GM23338 (cell line): ENCODE measurements at regions not wholly inside any gene's neighbourhood (a gene's known extent, or its start where the extent isn't known, plus 50 kb on each side); places are given as distances from the start of the nearest gene placed in this dataset.

Source experiments
- CREB1 ChIP-seq: fragments of 250-450 bp; sonication (Bioruptor Pico); IDR thresholded peaks from 2 replicates; pipeline ENCODE4 v1.5.0; 2020; ENCODE audit warnings: low read depth, mild to moderate bottlenecking, moderate library complexity
- EZH2 ChIP-seq: fragments of 200-600 bp; sonication (generic); IDR thresholded peaks from one replicate; pipeline ENCODE4 v1.8.0; 2017; ENCODE audit warnings: antibody characterized with exemption, mild to moderate bottlenecking, low read depth; ENCODE audit not compliant: unreplicated experiment
- EZH2phosphoT487 ChIP-seq: fragments of 200-600 bp; sonication (generic); IDR thresholded peaks from one replicate; pipeline ENCODE4 v1.8.1; 2018; ENCODE audit warnings: antibody characterized with exemption; ENCODE audit not compliant: unreplicated experiment
- JUNB ChIP-seq: IDR thresholded peaks from one replicate; pipeline ENCODE4 v1.6.1; 2016; ENCODE audit warnings: antibody characterized with exemption; ENCODE audit not compliant: unreplicated experiment
- NANOG ChIP-seq: IDR thresholded peaks from 2 replicates; pipeline ENCODE4 v1.6.1; 2016; ENCODE audit warnings: antibody characterized with exemption, borderline replicate concordance
- POLR2AphosphoS5 ChIP-seq: IDR thresholded peaks from 2 replicates; pipeline ENCODE4 v1.6.1; 2016; ENCODE audit warnings: antibody characterized with exemption, low read depth
- REST ChIP-seq: IDR thresholded peaks from one replicate; pipeline ENCODE4 v1.6.1; 2018; ENCODE audit warnings: antibody characterized with exemption; ENCODE audit not compliant: unreplicated experiment
- STAT1 ChIP-seq: IDR thresholded peaks from one replicate; pipeline ENCODE4 v1.6.1; 2016; ENCODE audit warnings: antibody characterized with exemption; ENCODE audit not compliant: unreplicated experiment
- ZNF114 ChIP-seq: fragments of 250-450 bp; sonication (Bioruptor Pico); IDR thresholded peaks from 2 replicates; pipeline ENCODE4 v1.5.0; 2020; ENCODE audit warnings: mild to moderate bottlenecking, moderate library complexity
- ZNF331 ChIP-seq: fragments of 250-450 bp; sonication (Bioruptor Pico); IDR thresholded peaks from 2 replicates; pipeline ENCODE4 v1.5.0; 2020; ENCODE audit warnings: low read depth, mild to moderate bottlenecking, moderate library complexity
- TF ChIP-seq, protein P1 (sequence below), 2 experiments: fragments of 200-600 bp in 1 of 2; sonication (generic) in 1 of 2; conservative IDR thresholded peaks; 2 replicates each; pipeline versions ENCODE4 v1.5.1 to v1.6.1; 2016 to 2017; ENCODE audit warnings: antibody characterized with exemption in 2 of 2, low read depth in 2 of 2, mild to moderate bottlenecking in 2 of 2, moderate library complexity in 1 of 2
- TF ChIP-seq, protein P2 (sequence below): IDR thresholded peaks from 2 replicates; pipeline ENCODE4 v1.6.1; 2016; ENCODE audit warnings: antibody characterized with exemption

DNA sequence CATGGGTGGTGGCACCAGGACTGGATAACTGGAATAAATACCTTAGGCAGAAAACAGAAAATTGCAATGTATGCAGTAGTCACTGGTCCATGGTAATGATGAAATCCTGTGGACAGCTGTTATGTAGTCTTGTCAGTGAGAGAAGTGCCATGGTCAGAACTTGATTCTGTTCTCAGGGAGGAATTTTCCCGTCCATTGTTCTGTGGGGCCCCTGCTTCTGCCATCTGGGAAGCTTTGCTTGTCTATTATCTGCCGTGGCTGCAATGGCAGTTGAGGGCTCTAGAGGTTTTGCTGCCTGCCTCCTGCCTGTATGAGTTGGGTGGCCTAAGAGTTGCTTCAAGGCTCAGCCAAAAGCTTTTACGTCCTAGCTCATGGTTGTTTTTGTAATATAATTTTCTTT lies 126.8 kb upstream of the SLC35B3 start:
- TF ChIP-seq EZH2 (no peak), CREB1 (CRISPR knock-in tag) (no peak), EZH2phosphoT487 (no peak), REST (no peak), JUNB (no peak), POLR2AphosphoS5 (no peak), ZNF331 (CRISPR knock-in tag) (no peak), NANOG (no peak), STAT1 (no peak), ZNF114 (no peak)
- TF ChIP-seq, protein P1, sequence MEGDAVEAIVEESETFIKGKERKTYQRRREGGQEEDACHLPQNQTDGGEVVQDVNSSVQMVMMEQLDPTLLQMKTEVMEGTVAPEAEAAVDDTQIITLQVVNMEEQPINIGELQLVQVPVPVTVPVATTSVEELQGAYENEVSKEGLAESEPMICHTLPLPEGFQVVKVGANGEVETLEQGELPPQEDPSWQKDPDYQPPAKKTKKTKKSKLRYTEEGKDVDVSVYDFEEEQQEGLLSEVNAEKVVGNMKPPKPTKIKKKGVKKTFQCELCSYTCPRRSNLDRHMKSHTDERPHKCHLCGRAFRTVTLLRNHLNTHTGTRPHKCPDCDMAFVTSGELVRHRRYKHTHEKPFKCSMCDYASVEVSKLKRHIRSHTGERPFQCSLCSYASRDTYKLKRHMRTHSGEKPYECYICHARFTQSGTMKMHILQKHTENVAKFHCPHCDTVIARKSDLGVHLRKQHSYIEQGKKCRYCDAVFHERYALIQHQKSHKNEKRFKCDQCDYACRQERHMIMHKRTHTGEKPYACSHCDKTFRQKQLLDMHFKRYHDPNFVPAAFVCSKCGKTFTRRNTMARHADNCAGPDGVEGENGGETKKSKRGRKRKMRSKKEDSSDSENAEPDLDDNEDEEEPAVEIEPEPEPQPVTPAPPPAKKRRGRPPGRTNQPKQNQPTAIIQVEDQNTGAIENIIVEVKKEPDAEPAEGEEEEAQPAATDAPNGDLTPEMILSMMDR (conservative IDR thresholded peaks at IDR 0.05; ENCODE audit: low read depth in 2 of 2) = no peak
- TF ChIP-seq, protein P2, sequence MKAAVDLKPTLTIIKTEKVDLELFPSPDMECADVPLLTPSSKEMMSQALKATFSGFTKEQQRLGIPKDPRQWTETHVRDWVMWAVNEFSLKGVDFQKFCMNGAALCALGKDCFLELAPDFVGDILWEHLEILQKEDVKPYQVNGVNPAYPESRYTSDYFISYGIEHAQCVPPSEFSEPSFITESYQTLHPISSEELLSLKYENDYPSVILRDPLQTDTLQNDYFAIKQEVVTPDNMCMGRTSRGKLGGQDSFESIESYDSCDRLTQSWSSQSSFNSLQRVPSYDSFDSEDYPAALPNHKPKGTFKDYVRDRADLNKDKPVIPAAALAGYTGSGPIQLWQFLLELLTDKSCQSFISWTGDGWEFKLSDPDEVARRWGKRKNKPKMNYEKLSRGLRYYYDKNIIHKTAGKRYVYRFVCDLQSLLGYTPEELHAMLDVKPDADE = no peak
